ENCODE measurements at regions not wholly inside any gene's neighbourhood (a gene's known extent, or its start where the extent isn't known, plus 50 kb on each side); places are given as distances from the start of the nearest gene placed in this dataset.
"Not testable (repeated sequence)": the region's sequence is repeated elsewhere in the genome, so short reads cannot be mapped to it uniquely, and the experiment has no call there.

GRCh38 chr5:142399891-142400290 is 75.1 kb upstream of the SPRY4 start:
- H3K27ac ChIP-seq (ENCODE audit: low read length in 2 of 2) = no peak overlapping the region
- H3K4me2 ChIP-seq (replicated peaks; ENCODE audit: low read depth, low read length, poor library complexity, severe bottlenecking) = no peak overlapping the region
- no peak overlapping the region for H2AFZ ChIP-seq (ENCODE audit: insufficient read depth, low read depth, low read length, poor library complexity, severe bottlenecking)
- no peaks in the 10 kb centered on the region for H3K79me2 ChIP-seq (ENCODE audit: control insufficient read depth, insufficient read depth, low read length)
- TF ChIP-seq CTCF (IDR thresholded peaks at IDR 0.05) (no peak), EZH2 (IDR thresholded peaks at IDR 0.05; ENCODE audit: borderline replicate concordance, insufficient read depth, low read depth, low read length, poor library complexity, severe bottlenecking) (no peak)
- 100% methylated on average over 1 of the region's 2 CpGs for WGBS (ENCODE audit: insufficient coverage)
- DNase-seq (no peak), ATAC-seq (ENCODE audit: low read depth) (no peak)
- H3K27me3 ChIP-seq (replicated peaks in 1 of 4; ENCODE audit: control extremely low read depth in 1 of 4, control insufficient read depth in 3 of 4, insufficient read depth in 4 of 4, low read length in 3 of 4) = no peaks in the 10 kb centered on the region
- Mint-ChIP-seq H3K27me3 (peaks cover 6% of the 10 kb centered on the region), H3K27ac (no peak overlapping the region), H3K4me3 (no peak overlapping the region), H3K9me3 (ENCODE audit: insufficient read depth) (peaks cover 12% of the 10 kb centered on the region), H3K4me1 (peaks cover 23% of the 10 kb centered on the region)
- ChIA-PET CTCF (no interaction called here), POLR2A (no interaction called here)
- H3K4me3 ChIP-seq (ENCODE audit: control extremely low read depth in 1 of 5, extremely low read depth in 1 of 5, insufficient read depth in 1 of 5, low read depth in 2 of 5, low read length in 4 of 5) = no peak overlapping the region
- H3K9ac ChIP-seq (ENCODE audit: low read length) = no peak overlapping the region
- H3K4me1 ChIP-seq (ENCODE audit: control insufficient read depth in 2 of 2, insufficient read depth in 2 of 2, low read length in 2 of 2) = peaks cover 7 to 15% of the 10 kb centered on the region in 2 donors
- no peaks in the 10 kb centered on the region for H3K36me3 ChIP-seq (replicated peaks in 1 of 2; ENCODE audit: control extremely low read depth in 1 of 2, control insufficient read depth in 1 of 2, extremely low read depth in 1 of 2, insufficient read depth in 2 of 2, low read length in 1 of 2)
- H3K9me3 ChIP-seq (ENCODE audit: control extremely low read depth in 1 of 3, control insufficient read depth in 2 of 3, insufficient read depth in 1 of 3, low read length in 2 of 3) = peaks cover 3 to 21% (median 19%) of the 10 kb centered on the region in 3 donors
- no peaks in the 10 kb centered on the region for H4K20me1 ChIP-seq (ENCODE audit: control insufficient read depth, insufficient read depth, low read length, poor library complexity, severe bottlenecking)
- intact Hi-C loops (cut with micrococcal nuclease) = no loop called here

- CTCF ChIA-PET = no interaction called here
- no peaks in the 10 kb centered on the region for H3K27me3 ChIP-seq (replicated peaks in 1 of 4; ENCODE audit: control extremely low read depth in 1 of 4, control insufficient read depth in 3 of 4, insufficient read depth in 4 of 4, low read length in 3 of 4)
- no peak overlapping the region for H3K9ac ChIP-seq (ENCODE audit: low read length)
- no peak overlapping the region for H3K27ac ChIP-seq (ENCODE audit: low read length in 2 of 2)
- no peak for ATAC-seq (ENCODE audit: low read depth)
- H2AFZ ChIP-seq (ENCODE audit: insufficient read depth, low read depth, low read length, poor library complexity, severe bottlenecking) = no peak overlapping the region
- no peaks in the 10 kb centered on the region for H3K36me3 ChIP-seq (replicated peaks in 1 of 2; ENCODE audit: control extremely low read depth in 1 of 2, control insufficient read depth in 1 of 2, extremely low read depth in 1 of 2, insufficient read depth in 2 of 2, low read length in 1 of 2)
- Mint-ChIP-seq H3K4me1 (peaks cover 18% of the 10 kb centered on the region), H3K9me3 (ENCODE audit: insufficient read depth) (peaks cover 12% of the 10 kb centered on the region), H3K27ac (no peak overlapping the region), H3K4me3 (no peak overlapping the region), H3K27me3 (no peaks in the 10 kb centered on the region)
- no peaks in the 10 kb centered on the region for H4K20me1 ChIP-seq (ENCODE audit: control insufficient read depth, insufficient read depth, low read length, poor library complexity, severe bottlenecking)
- H3K9me3 ChIP-seq (ENCODE audit: control extremely low read depth in 1 of 3, control insufficient read depth in 2 of 3, insufficient read depth in 1 of 3, low read length in 2 of 3) = peaks cover 3 to 23% (median 19%) of the 10 kb centered on the region in 3 donors
- H3K4me2 ChIP-seq (replicated peaks; ENCODE audit: low read depth, low read length, poor library complexity, severe bottlenecking) = no peak overlapping the region
- no peak for TF ChIP-seq EZH2 (IDR thresholded peaks at IDR 0.05; ENCODE audit: borderline replicate concordance, insufficient read depth, low read depth, low read length, poor library complexity, severe bottlenecking)
- TF ChIP-seq CTCF (IDR thresholded peaks at IDR 0.05) = no peak
- intact Hi-C loops (cut with micrococcal nuclease) = no loop called here
- H3K4me1 ChIP-seq (ENCODE audit: control insufficient read depth in 2 of 2, insufficient read depth in 2 of 2, low read length in 2 of 2) = peaks cover 7 to 14% of the 10 kb centered on the region in 2 donors
- no peak overlapping the region for H3K4me3 ChIP-seq (ENCODE audit: control extremely low read depth in 1 of 5, extremely low read depth in 1 of 5, insufficient read depth in 1 of 5, low read depth in 2 of 5, low read length in 4 of 5)
- DNase-seq = no peak
- no peaks in the 10 kb centered on the region for H3K79me2 ChIP-seq (ENCODE audit: control insufficient read depth, insufficient read depth, low read length)
- WGBS (ENCODE audit: insufficient coverage) = 96% methylated on average over 3 of the region's 3 CpGs
- POLR2A ChIA-PET = no interaction called here
Measured at GRCh38 chr5:142398730-142399055, 73.9 kb upstream of the SPRY4 start.

- H3K4me2 ChIP-seq (replicated peaks; ENCODE audit: low read depth, low read length, poor library complexity, severe bottlenecking); H3K27me3 Mint-ChIP-seq; POLR2A ChIA-PET; ATAC-seq (ENCODE audit: low read depth); H3K27ac ChIP-seq (ENCODE audit: low read length in 2 of 2); H3K79me2 ChIP-seq (ENCODE audit: control insufficient read depth, insufficient read depth, low read length); H3K27me3 ChIP-seq (replicated peaks in 1 of 4; ENCODE audit: control extremely low read depth in 1 of 4, control insufficient read depth in 3 of 4, insufficient read depth in 4 of 4, low read length in 3 of 4); H4K20me1 ChIP-seq (ENCODE audit: control insufficient read depth, insufficient read depth, low read length, poor library complexity, severe bottlenecking); H3K9ac ChIP-seq (ENCODE audit: low read length); H3K4me3 ChIP-seq (ENCODE audit: control extremely low read depth in 1 of 5, extremely low read depth in 1 of 5, insufficient read depth in 1 of 5, low read depth in 2 of 5, low read length in 4 of 5); H3K4me3 Mint-ChIP-seq; H3K36me3 ChIP-seq (replicated peaks in 1 of 2; ENCODE audit: control extremely low read depth in 1 of 2, control insufficient read depth in 1 of 2, extremely low read depth in 1 of 2, insufficient read depth in 2 of 2, low read length in 1 of 2); intact Hi-C loops (cut with micrococcal nuclease); DNase-seq; CTCF ChIA-PET; H3K27ac Mint-ChIP-seq; H2AFZ ChIP-seq (ENCODE audit: insufficient read depth, low read depth, low read length, poor library complexity, severe bottlenecking): not testable (repeated sequence)
- peaks cover 1 to 10% of the 10 kb centered on the region in 2 donors for H3K4me1 ChIP-seq (ENCODE audit: control insufficient read depth in 2 of 2, insufficient read depth in 2 of 2, low read length in 2 of 2)
- WGBS (ENCODE audit: insufficient coverage) = 93% methylated on average over 12 of the region's 13 CpGs
- peaks cover 3 to 26% (median 19%) of the 10 kb centered on the region in 3 donors for H3K9me3 ChIP-seq (ENCODE audit: control extremely low read depth in 1 of 3, control insufficient read depth in 2 of 3, insufficient read depth in 1 of 3, low read length in 2 of 3)
- Mint-ChIP-seq H3K4me1 (peaks cover 15% of the 10 kb centered on the region), H3K9me3 (ENCODE audit: insufficient read depth) (peaks cover 12% of the 10 kb centered on the region)
Measured at GRCh38 chr5:142398011-142398729, 73.3 kb upstream of the SPRY4 start.
